ENCODE measurements at regions not wholly inside any gene's neighbourhood (a gene's known extent, or its start where the extent isn't known, plus 50 kb on each side); places are given as distances from the start of the nearest gene placed in this dataset.

GRCh38 chr3:152155246-152156020 lies 113.3 kb upstream of the MBNL1 start:
- no peak for DNase-seq

GRCh38 chr3:152156880-152157279 lies 111.8 kb upstream of the MBNL1 start:
- DNase-seq, result no peak

DNA sequence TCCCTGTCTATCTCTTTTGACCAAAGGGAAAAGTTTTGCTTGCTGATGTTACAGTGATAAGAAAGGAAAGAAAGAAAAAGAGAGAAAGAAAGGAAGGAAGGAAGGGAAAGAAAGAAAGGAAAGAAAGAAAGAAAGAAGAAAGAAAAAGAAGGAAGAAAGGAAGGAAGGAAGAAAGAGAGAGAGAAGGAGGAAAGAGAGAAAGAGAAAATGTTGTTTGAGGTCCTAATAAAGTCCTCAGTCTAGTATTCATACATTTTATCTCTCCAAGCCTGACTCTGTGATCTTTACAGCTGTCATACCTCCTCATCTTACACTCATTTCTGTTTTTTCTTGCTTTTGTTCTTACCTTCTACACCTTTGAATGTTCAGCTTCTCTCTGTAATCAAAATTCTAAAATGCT lies 111.4 kb upstream of the MBNL1 start:
- DNase-seq, result no peak

DNA sequence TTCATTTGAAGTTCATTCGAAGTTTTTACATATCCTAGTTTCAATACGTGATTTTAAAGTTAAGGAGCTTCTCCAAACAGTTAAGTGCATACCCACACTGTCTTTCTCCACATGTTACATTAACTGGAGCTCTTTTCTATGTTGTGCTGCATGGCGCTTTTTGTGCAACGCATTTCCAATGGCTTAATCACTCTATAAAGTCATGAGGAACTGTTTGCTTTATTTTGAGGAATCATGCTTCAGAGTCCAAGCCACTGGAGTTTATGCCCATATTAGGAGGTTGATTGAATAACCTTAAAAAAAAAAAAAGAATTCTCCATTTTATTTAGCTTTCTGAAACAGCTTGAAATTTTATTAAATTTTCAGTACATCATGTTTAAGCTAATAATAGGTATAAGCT lies 109.4 kb upstream of the MBNL1 start:
- no peak for DNase-seq

- DNase-seq, result no peak
These were observed 108.2 kb upstream of the MBNL1 start for GRCh38 chr3:152160350-152161011.

GRCh38 chr3:152172460-152172859 lies 96.3 kb upstream of the MBNL1 start:
- DNase-seq, result no peak

GRCh38 chr3:152173627-152174026 lies 95.1 kb upstream of the MBNL1 start:
- no peak for DNase-seq

DNA sequence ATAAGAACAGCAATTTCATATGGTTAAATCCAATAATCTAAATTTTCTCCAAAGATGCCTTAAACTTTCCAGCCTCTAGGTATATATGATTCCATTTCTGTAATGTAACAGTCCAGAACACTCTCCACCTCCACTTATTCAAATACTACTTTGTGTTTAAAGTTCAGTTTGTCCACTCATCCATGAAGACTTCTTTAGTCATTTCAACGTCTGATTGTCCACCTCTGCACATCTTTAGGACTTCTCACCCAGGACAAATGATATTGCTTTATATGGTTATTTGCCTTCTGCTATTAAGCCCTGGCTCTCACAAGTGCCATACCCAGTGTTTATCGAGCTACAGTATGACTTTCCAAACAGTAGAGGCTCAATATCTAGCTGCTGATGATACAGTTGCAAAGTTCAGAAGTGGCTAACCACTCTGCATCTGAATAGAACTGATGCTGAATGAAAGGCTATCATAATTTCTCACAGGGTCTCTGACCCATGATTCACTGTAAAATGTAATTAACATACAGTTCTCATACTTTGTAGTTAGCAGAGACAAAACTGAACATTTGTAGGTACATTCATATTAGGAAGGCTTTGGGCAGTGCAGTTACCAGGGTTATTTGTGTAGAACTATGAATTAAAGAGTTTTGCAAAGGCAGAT lies 93.7 kb upstream of the MBNL1 start:
- no peak for DNase-seq

GRCh38 chr3:152175528-152175889 lies 93.2 kb upstream of the MBNL1 start:
- DNase-seq, result no peak

- DNase-seq, result no peak
These were observed 92.5 kb upstream of the MBNL1 start for GRCh38 chr3:152176241-152176640.

DNA sequence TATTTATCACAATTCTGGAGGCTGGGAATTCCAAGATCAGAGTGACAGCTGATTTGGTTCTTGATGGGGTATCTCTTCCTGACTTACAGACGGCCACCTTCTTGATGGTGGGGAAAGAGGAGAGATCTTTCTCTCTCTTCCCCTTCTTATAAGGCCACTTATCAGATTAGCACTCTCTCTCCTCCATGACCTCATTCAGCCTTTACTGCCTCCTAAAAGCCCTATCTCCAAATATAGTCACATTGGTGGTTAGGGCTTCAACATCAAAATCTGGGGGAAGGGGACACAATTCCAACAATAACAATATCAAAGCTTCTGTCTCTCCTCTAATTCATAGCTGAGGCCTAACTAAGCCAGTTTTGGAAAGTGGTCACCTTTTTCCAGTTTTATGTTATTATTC lies 91.7 kb upstream of the MBNL1 start:
- DNase-seq, result no peak

- no peak for DNase-seq
These were observed 91.0 kb upstream of the MBNL1 start for GRCh38 chr3:152177757-152178156.

GRCh38 chr3:152183473-152183872 lies 85.3 kb upstream of the MBNL1 start:
- peak; percentile 41 for DNase-seq

GRCh38 chr3:152184971-152185686 lies 83.6 kb upstream of the MBNL1 start:
- DNase-seq, result no peak

- DNase-seq, result no peak
These were observed 82.7 kb upstream of the MBNL1 start for GRCh38 chr3:152185891-152186630.

- no peak for DNase-seq
These were observed 78.0 kb upstream of the MBNL1 start for GRCh38 chr3:152190636-152191183.

- no peak for DNase-seq
These were observed 76.7 kb upstream of the MBNL1 start for GRCh38 chr3:152192050-152192449.

DNA sequence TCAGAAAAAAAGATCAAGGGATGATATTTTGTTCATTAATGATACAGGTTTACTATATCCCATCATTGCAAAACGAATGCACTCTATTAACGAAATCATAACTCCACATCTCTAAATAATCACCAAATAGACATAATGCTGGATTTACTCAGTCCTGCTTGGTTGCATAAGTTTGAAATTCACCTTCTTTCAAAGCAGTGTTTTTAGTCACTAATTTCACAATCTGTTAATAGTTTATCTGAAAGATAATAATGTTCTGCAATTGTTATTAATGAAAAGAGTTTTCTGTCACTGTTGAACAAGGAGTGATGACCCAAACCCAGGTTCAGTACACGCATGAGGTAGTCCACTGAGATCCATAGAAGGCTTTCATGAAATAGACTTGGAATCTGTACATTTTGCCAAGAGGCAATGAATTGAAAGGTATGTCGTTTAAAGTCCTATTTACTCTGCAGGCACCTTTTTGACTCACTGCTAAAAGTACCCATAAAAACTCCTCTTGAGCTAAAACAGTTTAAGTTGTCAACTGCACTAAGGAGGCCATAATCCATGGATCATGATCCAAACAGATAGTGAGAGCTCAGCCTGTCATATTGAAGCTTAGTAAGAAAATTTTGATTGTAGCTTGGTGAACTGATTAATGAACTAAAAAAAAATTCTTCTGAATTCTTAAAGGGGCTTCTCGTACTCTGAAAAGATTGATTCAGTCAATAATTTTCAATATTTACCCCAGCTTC lies 75.6 kb upstream of the MBNL1 start:
- no peak for DNase-seq

GRCh38 chr3:152193673-152194267 lies 75.0 kb upstream of the MBNL1 start:
- DNase-seq, result no peak

GRCh38 chr3:152195206-152195605 lies 73.5 kb upstream of the MBNL1 start:
- DNase-seq, result no peak

GRCh38 chr3:152196782-152197181 lies 71.9 kb upstream of the MBNL1 start:
- no peak for DNase-seq
